HepG2 (cell line): ENCODE measurements at regions not wholly inside any gene's neighbourhood (a gene's known extent, or its start where the extent isn't known, plus 50 kb on each side); places are given as distances from the start of the nearest gene placed in this dataset.

Experiments used
- ATAC-seq: fragments of 200-7000 bp; cut with Tn5 transposase; 3 replicates; pipeline ENCODE4 v1.9.1; 2020; ENCODE audit warnings: mild to moderate bottlenecking, moderate library complexity
- BruUV-seq: library from RNA; stranded (reverse); fragments of 400-500 nt; replicated peaks from 2 replicates; lab custom pipeline; 2021; lab: Mats Ljungman, UMichigan
- CTCF ChIA-PET: fragments of 300-600 bp; formaldehyde crosslinking; extraction: SDS; loops from one replicate; lab custom pipeline; 2021; ENCODE audit warnings: low total read pairs, inconsistent platforms, low intra/inter-chr PET ratio; lab: Yijun Ruan, JAX
- POLR2A ChIA-PET: fragments of 350-600 bp; sonication (Branson Sonifier 250); formaldehyde crosslinking; loops from one replicate; lab custom pipeline; 2020; ENCODE audit warnings: antibody characterized with exemption, inconsistent platforms; lab: Yijun Ruan, JAX
- DNase-seq: peaks from one replicate; pipeline ENCODE4 v3.0.0-alpha.2; 2015; ENCODE audit warnings: low spot score
- FAIRE-seq: peaks from 3 replicates; lab custom pipeline; 2011; peaks lifted over from hg19 to GRCh38; lab: Jason Lieb, UNC
- H2AFZ ChIP-seq: one replicate; pipeline ENCODE4 v1.6.1; 2011; ENCODE audit warnings: low read length, inconsistent platforms
- H3K27ac ChIP-seq: fragments of 300-600 bp; 3 replicates; pipeline ENCODE4 v1.8.0; 2011; ENCODE audit warnings: mixed run types, mild to moderate bottlenecking, mixed read lengths, low read length, inconsistent platforms; ENCODE audit not compliant: insufficient read depth; ENCODE audit errors: extremely low read length
- H3K27me3 ChIP-seq, 2 experiments: fragments of 200-600 bp in 1 of 2; 2 replicates in 1 of 2; 3 replicates in 1 of 2; pipeline versions ENCODE4 v1.6.0 to v1.8.0; 2011; ENCODE audit warnings: low read length in 2 of 2, mild to moderate bottlenecking in 2 of 2, moderate library complexity in 2 of 2, inconsistent platforms in 1 of 2; ENCODE audit not compliant: insufficient read depth in 2 of 2, control insufficient read depth in 1 of 2
- H3K36me3 ChIP-seq, 2 experiments: fragments of 200-600 bp in 1 of 2; replicated peaks in 1 of 2; 2 replicates in 1 of 2; 3 replicates in 1 of 2; pipeline versions ENCODE4 v1.5.1 to v1.8.0; 2011; ENCODE audit warnings: low read length in 2 of 2, inconsistent platforms in 1 of 2; ENCODE audit not compliant: insufficient read depth in 2 of 2, control insufficient read depth in 1 of 2
- H3K4me1 ChIP-seq: 2 replicates; pipeline ENCODE4 v1.5.1; 2012; ENCODE audit warnings: low read length, inconsistent platforms; ENCODE audit not compliant: insufficient read depth
- H3K4me2 ChIP-seq: 2 replicates; pipeline ENCODE4 v1.6.0; 2011; ENCODE audit warnings: low read depth, low read length, inconsistent platforms
- H3K4me3 ChIP-seq, 3 experiments: fragments of 200-600 bp in 1 of 3; sonication (generic), shearing (Covaris generic) in 1 of 3; replicated peaks in 1 of 3; 2 replicates each; pipeline ENCODE4 v1.5.1; 2011 to 2016; ENCODE audit warnings: low read length in 3 of 3, inconsistent platforms in 2 of 3, low read depth in 2 of 3, mild to moderate bottlenecking in 2 of 3, control low read depth in 1 of 3, mixed read lengths in 1 of 3; ENCODE audit not compliant: insufficient read depth in 1 of 3
- H3K79me2 ChIP-seq: one replicate; pipeline ENCODE4 v1.6.1; 2011; ENCODE audit warnings: low read length, inconsistent platforms; ENCODE audit not compliant: insufficient read depth
- H3K9ac ChIP-seq: 2 replicates; pipeline ENCODE4 v1.6.0; 2011; ENCODE audit warnings: mild to moderate bottlenecking, low read depth, low read length, inconsistent platforms; ENCODE audit not compliant: insufficient read depth
- H3K9me3 ChIP-seq: 2 replicates; pipeline ENCODE4 v1.5.1; 2012; ENCODE audit warnings: mild to moderate bottlenecking, low read length
- H4K20me1 ChIP-seq: 2 replicates; pipeline ENCODE4 v1.6.0; 2011; ENCODE audit warnings: inconsistent platforms, mild to moderate bottlenecking, low read length, moderate library complexity; ENCODE audit not compliant: insufficient read depth
- ATF7 ChIP-seq, 2 experiments: fragments of 450-650 bp in 1 of 2; sonication (generic) in 1 of 2; formaldehyde crosslinking in 1 of 2; IDR thresholded peaks; 2 replicates each; pipeline versions ENCODE4 v1.4.0 to v1.6.1; 2016 to 2020; ENCODE audit warnings: antibody characterized with exemption in 1 of 2, mild to moderate bottlenecking in 1 of 2, missing genetic modification reagents in 1 of 2
- FLYWCH1 ChIP-seq: sonication (generic); formaldehyde crosslinking; IDR thresholded peaks from 2 replicates; pipeline ENCODE4 v1.8.1; 2023; ENCODE audit warnings: mild to moderate bottlenecking, missing genetic modification reagents
- FOXO4 ChIP-seq: sonication (generic); formaldehyde crosslinking; conservative IDR thresholded peaks from 2 replicates; pipeline ENCODE4 v1.8.1; 2023; ENCODE audit warnings: missing genetic modification reagents
- GLI4 ChIP-seq: sonication (generic); formaldehyde crosslinking; IDR thresholded peaks from 2 replicates; pipeline ENCODE4 v1.5.1; 2020; ENCODE audit warnings: missing genetic modification reagents, mild to moderate bottlenecking, moderate library complexity, borderline replicate concordance
- GPN1 ChIP-seq: sonication (generic); formaldehyde crosslinking; IDR thresholded peaks from 2 replicates; pipeline ENCODE4 v1.5.1; 2020; ENCODE audit warnings: missing genetic modification reagents, borderline replicate concordance
- PHB2 ChIP-seq: fragments of 450-650 bp; IDR thresholded peaks from 2 replicates; pipeline ENCODE4 v1.6.1; 2018; ENCODE audit not compliant: partially characterized antibody
- RBFOX2 ChIP-seq: fragments of 200-400 bp; formaldehyde crosslinking; IDR thresholded peaks from 2 replicates; pipeline ENCODE4 v1.6.1; 2017; ENCODE audit warnings: low read depth, mild to moderate bottlenecking, low read length
- SETDB1 ChIP-seq: sonication (generic); formaldehyde crosslinking; IDR thresholded peaks from 2 replicates; pipeline ENCODE4 v1.5.1; 2020; ENCODE audit warnings: missing genetic modification reagents, mild to moderate bottlenecking, borderline replicate concordance
- SMYD3 ChIP-seq: sonication (generic); formaldehyde crosslinking; IDR thresholded peaks from 2 replicates; pipeline ENCODE4 v1.8.1; 2023; ENCODE audit warnings: mild to moderate bottlenecking, missing genetic modification reagents
- TEAD3 ChIP-seq: optimal IDR thresholded peaks from 2 replicates; pipeline ENCODE3; 2016; ENCODE audit warnings: borderline replicate concordance
- ZNF335 ChIP-seq: sonication (generic); formaldehyde crosslinking; IDR thresholded peaks from 2 replicates; pipeline ENCODE4 v1.4.0; 2020; ENCODE audit warnings: missing genetic modification reagents
- ZNF430 ChIP-seq: sonication (generic); formaldehyde crosslinking; IDR thresholded peaks from 2 replicates; pipeline ENCODE4 v1.9.0; 2021; ENCODE audit warnings: mild to moderate bottlenecking, missing genetic modification reagents
- ZNF546 ChIP-seq: sonication (generic); formaldehyde crosslinking; conservative IDR thresholded peaks from 2 replicates; pipeline ENCODE4 v1.8.1; 2023; ENCODE audit warnings: mild to moderate bottlenecking, missing genetic modification reagents
- ZNF724P ChIP-seq: sonication (generic); formaldehyde crosslinking; IDR thresholded peaks from 2 replicates; pipeline ENCODE4 v1.8.0; 2022; ENCODE audit warnings: missing genetic modification reagents, borderline replicate concordance
- whole genome bisulfite sequencing: methylation state at CpG from one replicate; pipeline ENCODE4 v1.1.6; 2017; ENCODE audit warnings: low lambda C conversion rate; 5-methylcytosine and 5-hydroxymethylcytosine counted together
- in situ Hi-C: cut with HindIII; loops from 2 replicates; pipeline ENCODE4 v1.10.0; 2017; ENCODE audit warnings: low pct_unique_long_range_greater_than_20kb; ENCODE audit not compliant: extremely low pct_ligation_motif_present
- intact Hi-C: fragments of 100-400 bp; cut with micrococcal nuclease; formaldehyde crosslinking; loops from one replicate; pipeline ENCODE4 v1.10.0; 2022; ENCODE audit not compliant: unreplicated experiment
- TF ChIP-seq, protein P1 (sequence below): sonication (generic); formaldehyde crosslinking; IDR thresholded peaks from one replicate; pipeline ENCODE4 v1.5.1; 2020; ENCODE audit warnings: mild to moderate bottlenecking, missing genetic modification reagents; ENCODE audit errors: not compliant biosample characterization
- TF ChIP-seq, protein P2 (sequence below): fragments of 450-650 bp; IDR thresholded peaks from 2 replicates; pipeline ENCODE4 v1.6.1; 2017

GRCh38 chr3:182138393-182138792, 426.7 kb downstream of the SOX2 start:
- CTCF ChIA-PET: no interaction called here
- ATAC-seq (no peak), FAIRE-seq (no peak), DNase-seq (no peak)
- POLR2A ChIA-PET: no interaction called here
- Histone ChIP-seq H4K20me1 (no peaks in the 10 kb centered on the region), H3K36me3 (no peaks in the 10 kb centered on the region), H3K27me3 (no peaks in the 10 kb centered on the region), H3K4me3 (no peak overlapping the region), H3K4me1 (peaks cover 18% of the 10 kb centered on the region), H3K9me3 (no peaks in the 10 kb centered on the region), H3K79me2 (no peaks in the 10 kb centered on the region), H3K4me2 (no peak overlapping the region), H2AFZ (no peak overlapping the region), H3K27ac (no peak overlapping the region), H3K9ac (no peak overlapping the region)
- intact Hi-C loops (loop anchor here (5.0 kb wide), 1 partner anchor 104 kb away; no protein-coding TSS in a partner anchor), in situ Hi-C loops (no loop called here)
- WGBS: 0% methylated on average over 1 of the region's 1 CpG
- BruUV-seq: no TSS peak
- no peak for TF ChIP-seq ZNF335 (CRISPR knock-in tag)
- no peak for TF ChIP-seq FLYWCH1 (CRISPR knock-in tag)
- no peak for TF ChIP-seq ZNF546 (CRISPR knock-in tag)
- no peak for TF ChIP-seq FOXO4 (CRISPR knock-in tag)
- TF ChIP-seq ZNF430: no peak
- TF ChIP-seq, protein P1, sequence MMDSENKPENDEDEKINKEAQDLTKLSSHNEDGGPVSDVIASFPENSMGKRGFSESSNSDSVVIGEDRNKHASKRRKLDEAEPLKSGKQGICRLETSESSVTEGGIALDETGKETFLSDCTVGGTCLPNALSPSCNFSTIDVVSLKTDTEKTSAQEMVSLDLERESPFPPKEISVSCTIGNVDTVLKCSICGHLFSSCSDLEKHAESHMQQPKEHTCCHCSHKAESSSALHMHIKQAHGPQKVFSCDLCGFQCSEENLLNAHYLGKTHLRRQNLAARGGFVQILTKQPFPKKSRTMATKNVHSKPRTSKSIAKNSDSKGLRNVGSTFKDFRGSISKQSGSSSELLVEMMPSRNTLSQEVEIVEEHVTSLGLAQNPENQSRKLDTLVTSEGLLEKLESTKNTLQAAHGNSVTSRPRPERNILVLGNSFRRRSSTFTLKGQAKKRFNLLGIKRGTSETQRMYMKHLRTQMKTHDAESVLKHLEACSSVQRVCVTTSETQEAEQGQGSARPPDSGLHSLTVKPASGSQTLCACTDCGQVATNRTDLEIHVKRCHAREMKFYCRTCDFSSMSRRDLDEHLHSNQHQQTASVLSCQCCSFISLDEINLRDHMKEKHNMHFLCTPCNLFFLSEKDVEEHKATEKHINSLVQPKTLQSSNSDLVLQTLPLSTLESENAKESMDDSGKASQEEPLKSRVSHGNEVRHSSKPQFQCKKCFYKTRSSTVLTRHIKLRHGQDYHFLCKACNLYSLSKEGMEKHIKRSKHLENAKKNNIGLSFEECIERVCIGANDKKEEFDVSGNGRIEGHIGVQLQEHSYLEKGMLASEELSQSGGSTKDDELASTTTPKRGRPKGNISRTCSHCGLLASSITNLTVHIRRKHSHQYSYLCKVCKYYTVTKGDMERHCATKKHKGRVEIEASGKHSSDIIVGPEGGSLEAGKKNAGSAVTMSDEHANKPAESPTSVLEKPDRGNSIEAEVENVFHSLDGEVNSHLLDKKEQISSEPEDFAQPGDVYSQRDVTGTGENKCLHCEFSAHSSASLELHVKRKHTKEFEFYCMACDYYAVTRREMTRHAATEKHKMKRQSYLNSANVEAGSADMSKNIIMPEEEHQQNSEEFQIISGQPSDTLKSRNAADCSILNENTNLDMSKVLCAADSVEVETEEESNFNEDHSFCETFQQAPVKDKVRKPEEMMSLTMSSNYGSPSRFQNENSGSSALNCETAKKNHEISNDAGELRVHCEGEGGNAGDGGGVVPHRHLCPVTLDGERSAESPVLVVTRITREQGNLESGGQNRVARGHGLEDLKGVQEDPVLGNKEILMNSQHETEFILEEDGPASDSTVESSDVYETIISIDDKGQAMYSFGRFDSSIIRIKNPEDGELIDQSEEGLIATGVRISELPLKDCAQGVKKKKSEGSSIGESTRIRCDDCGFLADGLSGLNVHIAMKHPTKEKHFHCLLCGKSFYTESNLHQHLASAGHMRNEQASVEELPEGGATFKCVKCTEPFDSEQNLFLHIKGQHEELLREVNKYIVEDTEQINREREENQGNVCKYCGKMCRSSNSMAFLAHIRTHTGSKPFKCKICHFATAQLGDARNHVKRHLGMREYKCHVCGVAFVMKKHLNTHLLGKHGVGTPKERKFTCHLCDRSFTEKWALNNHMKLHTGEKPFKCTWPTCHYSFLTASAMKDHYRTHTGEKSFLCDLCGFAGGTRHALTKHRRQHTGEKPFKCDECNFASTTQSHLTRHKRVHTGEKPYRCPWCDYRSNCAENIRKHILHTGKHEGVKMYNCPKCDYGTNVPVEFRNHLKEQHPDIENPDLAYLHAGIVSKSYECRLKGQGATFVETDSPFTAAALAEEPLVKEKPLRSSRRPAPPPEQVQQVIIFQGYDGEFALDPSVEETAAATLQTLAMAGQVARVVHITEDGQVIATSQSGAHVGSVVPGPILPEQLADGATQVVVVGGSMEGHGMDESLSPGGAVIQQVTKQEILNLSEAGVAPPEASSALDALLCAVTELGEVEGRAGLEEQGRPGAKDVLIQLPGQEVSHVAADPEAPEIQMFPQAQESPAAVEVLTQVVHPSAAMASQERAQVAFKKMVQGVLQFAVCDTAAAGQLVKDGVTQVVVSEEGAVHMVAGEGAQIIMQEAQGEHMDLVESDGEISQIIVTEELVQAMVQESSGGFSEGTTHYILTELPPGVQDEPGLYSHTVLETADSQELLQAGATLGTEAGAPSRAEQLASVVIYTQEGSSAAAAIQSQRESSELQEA (CRISPR knock-in tag): no peak
- TF ChIP-seq SETDB1 (CRISPR knock-in tag): no peak
- TF ChIP-seq RBFOX2: no peak
- no peak for TF ChIP-seq PHB2
- TF ChIP-seq GLI4 (CRISPR knock-in tag): no peak
- TF ChIP-seq, protein P2, sequence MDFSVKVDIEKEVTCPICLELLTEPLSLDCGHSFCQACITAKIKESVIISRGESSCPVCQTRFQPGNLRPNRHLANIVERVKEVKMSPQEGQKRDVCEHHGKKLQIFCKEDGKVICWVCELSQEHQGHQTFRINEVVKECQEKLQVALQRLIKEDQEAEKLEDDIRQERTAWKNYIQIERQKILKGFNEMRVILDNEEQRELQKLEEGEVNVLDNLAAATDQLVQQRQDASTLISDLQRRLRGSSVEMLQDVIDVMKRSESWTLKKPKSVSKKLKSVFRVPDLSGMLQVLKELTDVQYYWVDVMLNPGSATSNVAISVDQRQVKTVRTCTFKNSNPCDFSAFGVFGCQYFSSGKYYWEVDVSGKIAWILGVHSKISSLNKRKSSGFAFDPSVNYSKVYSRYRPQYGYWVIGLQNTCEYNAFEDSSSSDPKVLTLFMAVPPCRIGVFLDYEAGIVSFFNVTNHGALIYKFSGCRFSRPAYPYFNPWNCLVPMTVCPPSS: no peak
- no peak for TF ChIP-seq TEAD3 (CRISPR knock-in tag)
- TF ChIP-seq SMYD3 (CRISPR knock-in tag): no peak
- no peak for TF ChIP-seq ATF7 (IDR thresholded peaks at IDR 0.05)
- no peak for TF ChIP-seq ATF7 (CRISPR knock-in tag; IDR thresholded peaks at IDR 0.05)
- TF ChIP-seq ZNF724P (CRISPR knock-in tag): no peak
- no peak for TF ChIP-seq GPN1 (CRISPR knock-in tag)
